ENCODE measurements at regions not wholly inside any gene's neighbourhood (a gene's known extent, or its start where the extent isn't known, plus 50 kb on each side); places are given as distances from the start of the nearest gene placed in this dataset.

DNA sequence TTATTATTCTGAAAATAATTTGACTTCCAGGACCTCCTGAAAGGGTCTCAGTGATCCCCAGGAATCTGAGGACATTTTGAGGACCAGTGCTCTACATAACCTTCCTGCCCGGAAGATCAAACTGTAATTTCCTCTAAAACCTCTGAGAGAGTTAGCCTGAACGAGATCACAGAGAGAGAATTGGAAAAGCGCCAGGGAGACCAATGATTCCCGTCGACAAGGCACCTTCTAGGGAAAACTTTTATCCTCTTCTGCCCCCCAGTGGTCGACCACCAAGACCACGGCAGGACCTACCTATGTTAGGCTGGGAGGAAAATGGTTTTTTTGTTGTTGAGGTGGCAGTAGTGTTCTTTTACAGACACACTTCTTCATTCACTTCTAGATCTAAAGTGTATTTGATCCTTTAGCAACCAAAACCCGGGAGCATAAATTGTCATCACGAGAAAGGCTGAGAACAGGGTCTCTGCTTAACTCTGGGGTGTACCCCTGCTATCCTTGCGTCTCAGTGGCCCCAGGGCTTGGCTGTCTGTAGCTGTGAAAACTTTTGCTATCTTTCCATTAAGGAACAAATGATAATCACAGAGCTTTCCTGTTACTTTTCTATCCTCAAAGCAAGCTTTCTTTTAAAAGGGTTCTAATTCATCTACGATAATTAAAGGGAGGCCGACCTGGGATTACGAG, 62.9 kb upstream of the NID2 start:
- TF ChIP-seq, protein P1, sequence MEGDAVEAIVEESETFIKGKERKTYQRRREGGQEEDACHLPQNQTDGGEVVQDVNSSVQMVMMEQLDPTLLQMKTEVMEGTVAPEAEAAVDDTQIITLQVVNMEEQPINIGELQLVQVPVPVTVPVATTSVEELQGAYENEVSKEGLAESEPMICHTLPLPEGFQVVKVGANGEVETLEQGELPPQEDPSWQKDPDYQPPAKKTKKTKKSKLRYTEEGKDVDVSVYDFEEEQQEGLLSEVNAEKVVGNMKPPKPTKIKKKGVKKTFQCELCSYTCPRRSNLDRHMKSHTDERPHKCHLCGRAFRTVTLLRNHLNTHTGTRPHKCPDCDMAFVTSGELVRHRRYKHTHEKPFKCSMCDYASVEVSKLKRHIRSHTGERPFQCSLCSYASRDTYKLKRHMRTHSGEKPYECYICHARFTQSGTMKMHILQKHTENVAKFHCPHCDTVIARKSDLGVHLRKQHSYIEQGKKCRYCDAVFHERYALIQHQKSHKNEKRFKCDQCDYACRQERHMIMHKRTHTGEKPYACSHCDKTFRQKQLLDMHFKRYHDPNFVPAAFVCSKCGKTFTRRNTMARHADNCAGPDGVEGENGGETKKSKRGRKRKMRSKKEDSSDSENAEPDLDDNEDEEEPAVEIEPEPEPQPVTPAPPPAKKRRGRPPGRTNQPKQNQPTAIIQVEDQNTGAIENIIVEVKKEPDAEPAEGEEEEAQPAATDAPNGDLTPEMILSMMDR (IDR thresholded peaks at IDR 0.05; ENCODE audit: low read length), result peak; percentile 25
- TF ChIP-seq EZH2 (optimal IDR thresholded peaks at IDR 0.05; ENCODE audit: low read depth, low read length), result no peak

Measured in MM.1S (cell line).